IMR-90 (cell line): ENCODE measurements at regions not wholly inside any gene's neighbourhood (a gene's known extent, or its start where the extent isn't known, plus 50 kb on each side); places are given as distances from the start of the nearest gene placed in this dataset.

Source experiments
- CEBPB ChIP-seq: IDR thresholded peaks from 2 replicates; pipeline ENCODE4 v1.6.1; 2012; ENCODE audit warnings: low read depth, low read length, improper control_type of control experiment
- CTCF ChIP-seq: conservative IDR thresholded peaks from 2 replicates; pipeline ENCODE4 v1.5.1; 2012; ENCODE audit warnings: mild to moderate bottlenecking, low read depth, low read length, improper control_type of control experiment
- FOS ChIP-seq: fragments of 150-350 bp; IDR thresholded peaks from 2 replicates; pipeline ENCODE4 v1.6.1; 2016; ENCODE audit warnings: low read depth, low read length
- MAFK ChIP-seq: IDR thresholded peaks from 2 replicates; pipeline ENCODE4 v1.6.1; 2012; ENCODE audit warnings: low read depth, low read length, improper control_type of control experiment
- NFE2L2 ChIP-seq: fragments of 150-350 bp; IDR thresholded peaks from 2 replicates; pipeline ENCODE4 v1.6.1; 2016; ENCODE audit warnings: low read depth, mild to moderate bottlenecking, low read length
- POLR2A ChIP-seq: IDR thresholded peaks from 2 replicates; pipeline ENCODE4 v1.6.1; 2012; ENCODE audit warnings: mild to moderate bottlenecking, low read depth, low read length
- SMC3 ChIP-seq: fragments of 150-350 bp; IDR thresholded peaks from 2 replicates; pipeline ENCODE4 v1.6.1; 2016; ENCODE audit warnings: low read depth, mild to moderate bottlenecking, antibody characterized with exemption, low read length, moderate library complexity
- USF2 ChIP-seq: fragments of 150-350 bp; IDR thresholded peaks from 2 replicates; pipeline ENCODE4 v1.6.1; 2017; ENCODE audit warnings: mild to moderate bottlenecking, antibody characterized with exemption, low read length, low read depth

- TF ChIP-seq SMC3 (no peak), USF2 (no peak), CTCF (no peak), CEBPB (no peak), POLR2A (no peak), MAFK (no peak), FOS (no peak), NFE2L2 (no peak)
Measured at GRCh38 chrX:437661-438390, 51.1 kb upstream of the PPP2R3B start.
